HG03108 (cell line): ENCODE measurements at regions not wholly inside any gene's neighbourhood (a gene's known extent, or its start where the extent isn't known, plus 50 kb on each side); places are given as distances from the start of the nearest gene placed in this dataset.
"Not testable (repeated sequence)": the region's sequence is repeated elsewhere in the genome, so short reads cannot be mapped to it uniquely, and the experiment has no call there.

Experiments used
- ATAC-seq: cut with Tn5 transposase; IDR thresholded peaks from one replicate; pipeline ENCODE4 v1.9.1; 2021; ENCODE audit warnings: moderate library complexity; ENCODE audit not compliant: unreplicated experiment

DNA sequence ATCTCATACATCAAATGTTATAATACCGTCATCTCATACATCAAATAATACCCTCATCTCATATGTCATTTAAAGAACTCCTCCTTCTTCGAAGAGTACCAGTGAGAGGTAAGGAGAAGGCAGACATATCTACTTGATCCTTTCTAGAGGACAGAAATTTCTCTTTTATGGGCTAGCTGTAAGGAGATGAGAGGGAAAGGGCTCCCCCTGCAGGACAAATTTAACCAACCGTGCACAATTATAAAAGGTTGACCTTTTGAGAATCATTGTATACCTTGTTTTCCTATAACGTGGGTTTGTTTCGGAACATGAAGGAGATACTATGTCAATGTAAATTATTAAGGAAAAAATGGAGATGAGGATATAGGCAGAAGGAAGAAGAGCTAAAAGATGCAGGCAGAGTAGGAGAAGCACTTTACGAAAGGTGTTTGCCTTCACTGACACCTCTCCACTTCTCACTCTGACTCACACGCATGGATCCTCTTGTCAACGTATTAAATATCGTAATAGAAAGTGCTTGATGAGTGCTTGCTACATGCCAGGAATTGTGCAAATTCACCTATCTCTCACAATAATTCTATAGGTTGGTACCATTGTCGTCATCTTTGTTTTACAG is 465.9 kb upstream of the ERCC4 start:
- no peak for ATAC-seq

DNA sequence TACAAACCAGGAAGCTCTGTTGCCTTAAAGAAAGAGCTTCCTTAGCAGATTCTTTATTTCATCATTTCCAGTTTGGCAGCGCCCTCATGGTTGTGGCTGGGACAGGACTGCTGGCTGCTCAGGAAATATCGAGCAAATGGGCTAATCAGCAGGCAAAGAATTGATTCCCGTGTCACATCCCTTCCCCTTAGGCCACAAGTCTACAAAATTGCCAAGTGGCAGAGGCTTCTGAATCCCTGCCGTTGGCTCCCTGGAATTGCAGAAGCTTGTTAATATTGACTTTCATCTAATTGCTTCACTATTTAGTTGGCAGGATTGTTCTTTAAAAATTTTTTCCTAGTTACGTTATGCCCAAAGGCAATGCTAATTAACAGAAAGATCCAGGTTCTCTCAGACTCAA is 456.3 kb upstream of the ERCC4 start:
- no peak for ATAC-seq

DNA sequence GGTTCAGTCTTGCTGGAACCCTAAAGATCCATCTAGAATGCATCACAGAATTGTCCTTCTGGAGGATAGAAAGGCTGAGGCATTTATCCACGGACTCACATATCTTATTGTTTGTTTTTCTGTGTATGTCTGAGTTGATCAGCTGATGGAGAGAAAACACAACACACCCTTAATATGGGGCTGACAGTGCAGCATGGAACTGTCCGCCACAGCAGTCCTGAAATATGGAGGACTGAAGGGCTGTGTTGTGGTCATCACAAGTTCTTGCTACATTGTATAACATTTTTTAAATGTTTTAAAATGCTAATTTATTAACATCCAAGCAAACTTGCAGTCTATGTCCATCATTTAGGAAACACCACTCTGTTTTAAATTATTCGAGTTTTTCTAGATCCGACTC is 448.9 kb upstream of the ERCC4 start:
- ATAC-seq = no peak

DNA sequence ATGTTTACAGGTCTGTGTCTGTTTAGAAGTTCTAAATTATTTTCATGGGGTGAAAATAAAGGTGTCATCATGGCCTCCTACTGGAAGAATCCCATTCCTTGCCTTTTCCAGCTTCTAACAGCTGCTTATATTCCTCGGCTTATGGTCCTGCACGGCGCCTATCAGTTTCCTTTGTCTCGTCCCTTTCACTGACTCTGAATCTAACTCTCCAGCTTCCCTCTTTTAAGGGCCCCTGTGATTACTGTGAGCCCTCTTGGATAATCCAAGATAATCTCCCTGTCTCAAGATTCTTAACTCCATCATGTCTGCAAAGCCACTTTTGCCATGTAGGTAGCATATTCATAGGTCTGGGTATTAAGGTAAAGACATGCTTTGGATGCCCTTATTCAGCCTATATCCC is 441.0 kb upstream of the ERCC4 start:
- ATAC-seq = no peak

DNA sequence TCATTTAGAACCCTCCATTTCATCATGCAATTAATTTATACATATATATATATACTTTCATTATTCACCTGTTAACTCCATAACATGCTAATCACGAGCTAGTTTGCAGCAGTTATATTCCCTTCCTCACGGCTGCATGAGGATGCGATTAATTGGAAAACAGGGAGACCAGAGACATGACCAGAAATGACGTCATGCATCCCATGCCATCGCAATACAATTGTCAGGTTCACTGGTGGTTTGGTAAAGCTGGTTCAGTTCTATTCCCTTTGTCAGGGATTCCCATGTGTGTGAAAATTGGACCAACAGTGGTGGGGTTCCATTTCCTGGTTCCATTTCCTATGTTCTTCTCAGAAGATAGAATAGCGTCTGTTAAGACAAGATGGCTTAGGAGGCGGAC is 440.4 kb upstream of the ERCC4 start:
- no peak for ATAC-seq

DNA sequence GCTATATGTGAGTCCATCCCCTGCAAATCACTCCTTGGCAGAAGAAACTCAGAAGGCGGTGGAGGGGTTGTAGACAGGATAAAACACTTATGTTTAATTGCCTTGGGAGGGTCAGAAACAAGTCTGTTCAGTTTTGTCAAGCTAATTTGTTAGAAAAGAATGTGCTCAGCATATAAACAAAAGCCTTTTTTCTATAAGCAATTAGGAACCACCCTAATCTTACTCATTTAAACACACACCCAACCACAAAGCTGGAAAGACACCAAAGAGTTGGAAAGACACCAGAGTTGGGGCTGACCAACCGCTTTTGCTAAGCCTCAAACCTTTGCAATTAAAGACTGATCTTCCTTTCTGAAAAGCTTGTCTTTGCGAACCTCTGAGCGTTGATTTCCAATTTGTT is 439.2 kb upstream of the ERCC4 start:
- no peak for ATAC-seq

DNA sequence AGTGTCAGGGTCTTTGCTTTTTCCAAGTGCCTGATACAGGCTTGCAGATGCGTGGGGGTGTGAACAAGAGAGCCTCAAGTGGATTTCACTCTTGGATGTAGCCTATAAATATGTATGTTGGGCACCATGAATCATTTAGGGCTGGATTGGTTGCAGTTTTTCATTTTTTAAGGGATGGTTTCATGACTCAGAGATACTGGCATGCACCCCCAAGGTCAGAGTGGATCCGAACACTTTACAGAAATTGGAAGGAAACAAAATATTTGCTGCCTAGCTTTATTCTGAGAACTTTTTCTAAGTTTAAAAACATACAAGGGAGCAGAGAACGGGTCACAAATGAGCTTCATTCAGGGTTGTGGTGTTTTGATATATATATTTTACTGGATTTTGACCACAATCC is 436.8 kb upstream of the ERCC4 start:
- ATAC-seq = no peak

DNA sequence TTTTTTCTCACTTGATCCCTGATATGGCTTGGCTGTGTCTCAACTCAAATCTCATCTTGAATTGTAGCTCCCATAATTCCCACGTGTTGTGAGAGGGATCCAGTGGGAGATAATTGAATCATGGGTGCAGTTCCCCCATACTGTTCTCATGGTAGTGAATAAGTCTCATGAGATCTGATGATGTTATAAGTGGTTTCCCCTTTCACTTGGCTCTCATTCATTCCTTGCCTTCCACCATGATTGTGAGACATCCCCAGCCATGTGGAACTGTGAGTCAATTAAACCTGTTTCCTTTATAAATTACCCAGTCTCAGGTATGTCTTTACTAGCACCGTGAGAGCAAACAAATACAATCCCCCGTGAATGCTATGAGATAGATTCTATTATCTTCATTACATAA is 430.5 kb upstream of the ERCC4 start:
- ATAC-seq = not testable (repeated sequence)

DNA sequence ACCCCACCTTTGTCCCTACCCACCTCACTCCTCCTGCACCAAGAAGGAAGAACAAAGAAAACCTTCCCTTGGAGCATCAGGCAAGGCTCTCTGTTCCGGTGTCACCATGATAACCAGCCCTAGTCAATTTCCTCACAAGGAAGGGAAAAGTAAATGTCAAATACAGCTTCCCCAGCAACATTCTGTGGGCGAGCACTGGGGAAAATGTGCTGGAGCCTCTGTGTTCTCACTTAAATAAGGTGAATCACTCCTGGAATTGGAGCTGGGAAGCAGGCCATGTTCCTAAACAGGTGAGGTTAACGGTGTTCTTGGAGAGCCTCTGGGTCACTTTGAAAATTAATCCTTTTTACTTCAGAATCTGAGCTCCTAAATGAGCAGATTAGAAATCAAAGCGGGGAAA is 427.9 kb upstream of the ERCC4 start:
- no peak for ATAC-seq

DNA sequence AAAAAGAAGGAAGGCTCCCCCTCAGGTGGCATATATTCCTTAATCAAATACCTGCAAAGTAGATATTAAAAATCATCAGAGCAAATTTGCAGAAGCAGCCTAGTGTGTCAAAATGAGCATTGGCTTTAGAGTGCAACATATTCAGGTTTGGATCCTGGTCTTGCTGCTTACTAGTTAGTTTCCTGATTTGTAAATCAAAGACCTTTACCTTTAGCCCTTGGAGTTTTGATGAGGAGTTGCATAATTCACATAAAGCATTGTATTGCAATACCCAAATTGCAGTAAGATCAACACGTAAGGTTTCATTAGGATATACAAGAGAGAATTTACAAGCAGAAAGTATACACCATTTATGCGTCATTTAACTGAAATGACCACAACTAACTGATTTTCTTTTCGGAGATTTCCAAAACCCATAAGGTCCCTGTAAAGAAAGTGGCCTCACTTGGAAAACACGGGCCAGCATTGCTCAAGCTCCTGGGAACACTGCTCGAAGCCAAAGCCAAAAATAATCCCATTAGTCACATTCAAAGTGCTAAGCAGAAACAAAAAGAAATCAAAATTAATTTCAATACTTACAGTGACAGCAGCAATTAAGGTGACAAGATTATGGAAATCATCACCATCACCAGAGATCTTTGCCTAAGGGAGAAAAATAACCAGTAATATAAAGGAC is 415.9 kb upstream of the ERCC4 start:
- ATAC-seq = no peak

DNA sequence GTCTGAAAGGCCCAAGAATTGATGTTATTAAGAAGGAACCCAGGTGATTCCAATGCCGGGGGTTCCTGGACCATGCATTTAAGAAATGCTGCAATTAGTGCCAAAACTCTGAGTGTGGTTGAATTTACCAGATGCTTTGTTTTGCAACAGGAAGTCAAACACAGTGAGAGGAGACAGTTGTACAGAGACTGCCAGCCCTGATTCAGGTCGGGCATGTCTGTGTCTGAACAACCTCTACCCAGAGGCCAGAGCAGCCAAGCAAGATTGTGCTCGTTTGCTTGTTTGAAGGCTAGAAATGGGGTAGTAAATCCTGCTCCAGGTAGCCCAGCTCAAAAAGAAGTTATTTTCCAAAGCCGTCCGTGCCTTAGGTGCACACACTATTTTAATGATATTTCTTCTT is 412.4 kb upstream of the ERCC4 start:
- ATAC-seq = no peak

DNA sequence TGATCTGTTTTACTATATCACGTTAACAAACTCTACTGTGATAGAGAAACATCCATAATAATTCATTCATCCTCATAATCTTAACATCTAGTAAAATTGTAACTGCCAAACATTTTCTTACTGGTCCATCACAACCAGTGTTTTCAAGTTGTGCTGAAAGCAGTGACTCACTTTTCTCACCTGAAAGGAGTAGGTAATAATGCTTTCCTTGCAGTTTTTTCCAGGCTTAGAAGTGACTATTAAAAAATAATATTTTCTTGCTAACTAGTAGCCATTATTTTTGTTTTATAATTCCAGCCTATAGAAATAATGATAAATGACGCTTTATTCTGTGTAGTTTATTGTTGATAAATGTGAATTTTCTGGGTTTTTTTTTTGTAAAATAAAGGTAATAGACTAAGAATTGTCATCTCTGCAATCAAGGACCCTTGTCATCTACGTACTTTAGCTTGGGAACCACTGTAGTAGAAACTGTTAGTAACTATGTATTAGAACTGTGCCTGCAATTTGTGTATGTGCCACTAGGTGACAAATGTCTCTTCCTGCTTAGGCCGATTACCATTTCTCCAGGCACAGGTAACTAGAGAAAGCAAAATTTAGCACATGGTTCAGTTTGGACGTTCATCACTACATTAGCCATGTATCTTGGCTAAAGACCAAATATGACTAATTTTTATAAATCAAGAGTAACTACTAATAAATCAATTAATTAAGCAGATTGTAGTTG is 409.4 kb upstream of the ERCC4 start:
- no peak for ATAC-seq

DNA sequence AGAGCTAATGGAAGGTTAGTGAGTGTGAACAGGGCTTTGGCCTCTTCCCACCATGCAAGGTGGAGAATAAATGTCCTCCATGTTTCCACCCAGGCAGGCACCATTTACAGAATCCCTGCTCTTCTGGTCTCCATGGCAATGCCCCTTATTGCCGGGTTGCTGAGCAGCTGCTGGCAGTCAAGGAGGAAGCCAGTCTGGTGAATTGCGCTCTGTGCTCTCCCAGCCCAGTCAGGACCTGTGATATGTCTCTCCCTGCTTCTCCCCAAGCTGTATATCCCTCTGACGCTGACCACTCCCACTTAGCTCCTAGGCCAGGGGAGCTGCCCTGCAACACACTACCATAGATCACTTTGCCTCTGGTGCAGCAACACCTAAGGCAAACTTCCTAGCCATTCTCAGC is 402.1 kb upstream of the ERCC4 start:
- no peak for ATAC-seq

DNA sequence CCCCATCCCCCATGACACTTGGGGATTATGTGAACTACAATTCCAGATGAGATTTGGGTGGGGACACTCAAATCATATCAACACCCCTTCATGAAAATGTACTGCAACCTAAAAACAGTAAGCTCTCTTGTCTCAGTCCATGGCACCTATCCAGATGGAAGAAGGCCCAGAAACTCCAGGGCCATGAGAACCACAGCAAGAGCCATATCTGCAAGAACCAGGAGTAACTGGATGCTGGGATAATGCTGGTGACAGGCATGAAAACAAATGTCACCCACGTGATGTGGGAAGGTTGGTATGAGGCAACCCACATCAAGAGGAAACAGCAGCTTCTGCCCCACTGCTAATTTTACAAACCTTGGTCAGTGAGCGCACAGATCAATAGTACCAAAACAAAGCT is 400.1 kb upstream of the ERCC4 start:
- no peak for ATAC-seq

DNA sequence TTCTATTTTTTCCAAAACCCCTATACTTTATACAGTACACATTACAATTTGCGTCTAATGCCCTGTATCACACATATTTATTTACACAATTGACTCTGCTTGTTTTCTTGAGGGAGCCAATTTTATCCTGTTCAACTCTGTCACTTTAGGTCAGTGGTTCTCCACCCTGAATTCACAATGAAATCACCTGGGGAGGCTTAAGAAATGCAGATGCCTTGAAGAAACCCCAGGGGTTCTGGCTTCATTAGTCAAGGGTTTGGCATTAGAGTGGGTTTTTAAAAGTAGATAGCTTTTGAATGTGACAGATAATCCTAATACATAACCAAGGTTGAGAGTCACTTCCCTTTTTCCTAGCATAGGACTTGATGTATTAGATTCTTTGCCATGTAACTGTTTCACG is 398.6 kb upstream of the ERCC4 start:
- ATAC-seq = no peak

DNA sequence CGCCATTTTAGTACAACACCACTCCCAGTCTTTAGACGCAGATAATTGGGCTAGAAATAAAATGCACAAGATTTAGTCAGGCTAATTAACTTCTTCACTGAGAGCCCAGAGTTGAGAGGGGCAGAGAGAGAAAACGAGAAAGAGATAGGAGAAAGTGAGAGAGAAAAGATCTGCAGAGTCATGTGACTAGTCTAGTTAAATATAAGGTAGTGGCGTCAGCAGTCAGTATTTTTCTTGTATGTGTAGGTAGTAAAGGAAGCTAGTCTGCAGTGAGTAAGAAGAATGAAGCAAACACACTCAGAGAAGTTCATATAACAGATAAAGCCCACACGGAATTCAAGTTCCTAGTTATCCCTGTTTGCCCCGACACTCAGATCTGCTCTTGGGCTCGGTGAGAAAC is 392.6 kb upstream of the ERCC4 start:
- no peak for ATAC-seq

DNA sequence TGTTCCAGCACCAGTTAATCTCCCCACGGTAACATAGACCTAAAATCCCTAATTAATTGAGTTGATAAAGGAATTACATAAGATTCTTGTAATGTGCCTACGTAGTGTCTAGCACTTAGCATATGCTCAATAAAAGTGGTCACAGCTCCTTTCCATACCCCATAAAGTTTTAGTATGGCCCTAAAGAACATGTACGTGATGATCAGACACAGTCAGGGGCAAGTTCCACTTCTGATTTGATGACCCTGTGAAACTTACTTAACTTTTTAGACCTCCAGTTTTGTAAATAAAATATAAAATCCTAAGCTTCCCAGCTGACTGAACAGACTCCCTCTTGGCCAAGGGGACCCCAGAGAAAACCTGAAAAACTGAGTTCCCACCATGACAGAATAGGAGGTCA is 391.3 kb upstream of the ERCC4 start:
- ATAC-seq = no peak

DNA sequence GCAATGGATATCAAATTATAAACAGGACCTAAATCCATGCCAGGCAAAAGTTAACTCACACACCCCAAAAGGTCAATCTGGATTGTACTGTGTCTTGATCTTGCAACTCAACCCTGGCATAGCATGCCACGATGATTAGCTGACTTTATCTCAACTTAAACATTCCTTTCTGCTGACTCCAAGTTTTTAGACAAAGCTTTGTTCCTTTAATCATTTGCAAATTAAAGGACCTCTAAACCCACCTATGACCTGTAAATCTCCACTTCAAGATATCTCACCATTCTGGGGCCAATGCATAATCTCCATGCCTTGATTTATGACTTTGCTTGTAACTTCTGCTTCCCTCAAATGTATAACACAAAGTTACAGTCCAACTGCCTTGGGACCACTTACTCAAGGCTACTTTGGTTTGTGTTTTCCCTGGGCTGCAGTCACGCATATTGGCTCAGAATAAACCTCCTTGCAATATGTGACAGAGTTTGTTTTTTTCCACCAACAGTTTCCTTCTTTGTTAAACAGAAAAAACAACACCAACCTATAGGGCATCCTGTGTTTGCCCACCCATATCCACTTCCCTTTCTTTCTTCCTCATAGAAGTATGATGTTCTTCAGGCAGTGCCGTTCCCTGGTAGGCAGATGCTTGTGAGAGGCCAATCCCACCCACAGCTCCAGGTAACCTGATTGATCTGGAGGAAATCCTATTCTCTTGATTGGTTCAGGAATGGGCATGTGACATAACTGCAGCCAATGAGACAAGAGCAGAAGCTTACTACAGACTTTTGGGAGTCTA is 390.6 kb upstream of the ERCC4 start:
- no peak for ATAC-seq

DNA sequence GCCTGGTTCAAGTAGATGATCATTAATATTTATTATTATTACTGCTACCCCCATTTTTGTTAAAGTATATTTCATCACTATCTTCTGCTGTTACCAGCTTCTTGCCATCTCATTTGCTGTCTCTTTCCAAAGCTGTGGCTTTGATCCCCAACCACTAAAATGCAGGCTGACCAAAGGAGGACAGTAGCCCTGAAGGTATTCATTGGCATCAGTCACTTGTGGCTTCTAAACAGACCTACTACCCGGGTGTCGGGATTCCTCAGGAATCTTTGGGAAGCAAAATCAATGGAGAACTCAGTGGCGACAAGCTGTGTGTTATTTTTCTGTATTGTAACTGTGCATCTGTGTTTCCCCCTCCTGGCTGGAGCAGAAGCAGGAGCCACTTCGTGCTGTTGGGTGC is 379.2 kb upstream of the ERCC4 start:
- no peak for ATAC-seq

DNA sequence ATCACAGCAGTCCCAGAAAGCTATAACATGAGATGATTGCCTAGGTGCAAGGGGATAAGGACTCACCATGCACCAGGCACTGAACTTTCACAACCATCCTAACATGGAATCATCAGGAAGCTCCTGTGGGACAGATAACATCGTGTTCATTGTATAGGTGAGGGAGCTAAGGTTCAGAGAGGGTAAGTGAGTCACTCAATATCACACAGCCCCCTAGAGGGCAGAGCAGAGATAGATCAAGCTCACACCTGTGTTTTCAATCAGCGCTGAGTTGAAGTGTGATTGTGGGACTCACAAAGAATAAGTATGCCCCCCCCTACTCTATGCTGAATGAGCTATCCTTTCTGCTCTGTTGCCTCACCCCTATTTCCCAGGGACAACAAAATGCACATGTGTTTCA is 377.7 kb upstream of the ERCC4 start:
- ATAC-seq = no peak

DNA sequence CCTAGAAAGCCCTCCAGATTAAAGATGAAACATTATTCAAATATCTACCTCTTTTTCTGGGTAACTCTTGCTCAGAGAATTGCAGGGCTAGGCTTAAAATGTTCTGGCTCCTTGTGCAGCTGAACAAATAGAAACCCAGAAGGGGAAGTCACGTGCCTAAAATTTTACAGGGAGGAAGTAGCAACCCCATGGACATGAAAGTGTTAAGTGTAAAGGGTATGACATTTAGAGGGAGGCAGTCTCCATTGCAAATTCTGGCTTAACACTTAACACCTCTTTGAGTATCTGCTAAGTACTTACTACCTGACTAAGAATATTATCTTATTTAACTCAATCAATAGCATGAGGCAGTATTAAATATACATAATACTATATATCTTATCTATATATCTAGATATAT is 376.1 kb upstream of the ERCC4 start:
- no peak for ATAC-seq

DNA sequence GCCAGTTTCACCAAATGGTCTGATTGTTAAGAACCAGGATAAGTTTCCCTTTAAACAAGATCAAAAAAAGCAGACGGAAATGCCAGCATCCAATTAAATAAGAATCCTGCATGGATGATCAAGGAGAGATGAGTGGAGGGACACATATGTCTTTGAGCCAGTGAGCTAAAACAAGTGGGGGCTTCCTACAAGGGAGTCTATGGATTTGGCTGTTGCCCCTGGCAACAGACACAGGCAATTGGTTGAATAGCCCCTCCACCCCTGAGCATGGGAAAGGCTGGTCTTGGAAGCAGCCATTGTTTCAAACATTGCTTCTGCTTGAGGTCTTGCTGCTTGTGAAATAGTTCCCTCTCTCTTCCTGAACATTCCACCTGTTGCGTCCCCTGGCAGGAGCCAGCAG is 374.7 kb upstream of the ERCC4 start:
- no peak for ATAC-seq
